B cell (primary cell): ENCODE measurements at regions not wholly inside any gene's neighbourhood (a gene's known extent, or its start where the extent isn't known, plus 50 kb on each side); places are given as distances from the start of the nearest gene placed in this dataset.

ENCODE experiments used
- ATAC-seq: fragments of 200-7000 bp; cut with Tn5 transposase; one replicate; pipeline ENCODE4 v1.10.0; 2021; ENCODE audit warnings: low read depth, mild to moderate bottlenecking, moderate number of reproducible peaks, moderate library complexity
- CTCF ChIA-PET: fragments of 350-600 bp; sonication (Branson Sonifier 250); formaldehyde crosslinking; loops from one replicate; lab custom pipeline; 2021; ENCODE audit warnings: antibody characterized with exemption, inconsistent platforms; lab: Charles Lee
- POLR2A ChIA-PET: fragments of 350-600 bp; sonication (Branson Sonifier 250); formaldehyde crosslinking; loops from one replicate; lab custom pipeline; 2021; ENCODE audit warnings: antibody characterized with exemption; lab: Charles Lee
- DNase-seq: peaks from one replicate; pipeline ENCODE4 v3.0.0; 2013
- H2AFZ ChIP-seq: 2 replicates; pipeline ENCODE4 v1.6.1; 2012; ENCODE audit warnings: mild to moderate bottlenecking, low read depth, low read length; ENCODE audit not compliant: insufficient read depth, poor library complexity, severe bottlenecking
- H3K27ac ChIP-seq, 2 donors: 1 replicate in 1 of 2; 2 replicates in 1 of 2; pipeline ENCODE4 v1.5.1; 2012 to 2013; ENCODE audit warnings: low read length in 2 of 2, mild to moderate bottlenecking in 2 of 2, moderate library complexity in 1 of 2
- H3K27me3 ChIP-seq, 4 experiments: fragments of 200-600 bp in 1 of 4; sonication (generic) in 1 of 4; replicated peaks in 1 of 4; 1 replicate in 2 of 4; 2 replicates in 2 of 4; pipeline versions ENCODE4 v1.6.1 to v1.7.0; 2013 to 2016; ENCODE audit warnings: low read length in 3 of 4, mild to moderate bottlenecking in 2 of 4, mixed read lengths in 1 of 4, moderate library complexity in 1 of 4; ENCODE audit not compliant: insufficient read depth in 4 of 4, control insufficient read depth in 3 of 4; ENCODE audit errors: control extremely low read depth in 1 of 4
- H3K36me3 ChIP-seq, 2 experiments: replicated peaks in 1 of 2; 1 replicate in 1 of 2; 2 replicates in 1 of 2; pipeline versions ENCODE4 v1.6.1 to v1.7.1; 2013; ENCODE audit warnings: low read length in 1 of 2; ENCODE audit not compliant: insufficient read depth in 2 of 2, control insufficient read depth in 1 of 2; ENCODE audit errors: control extremely low read depth in 1 of 2, extremely low read depth in 1 of 2
- H3K4me1 ChIP-seq, 2 donors: fragments of 200-600 bp in 1 of 2; sonication (generic) in 1 of 2; 1 replicate in 1 of 2; 2 replicates in 1 of 2; pipeline versions ENCODE4 v1.5.1 to v1.6.1; 2013 to 2017; ENCODE audit warnings: low read length in 2 of 2; ENCODE audit not compliant: control insufficient read depth in 2 of 2, insufficient read depth in 2 of 2
- H3K4me2 ChIP-seq: replicated peaks from 2 replicates; pipeline ENCODE3; 2012; ENCODE audit warnings: mild to moderate bottlenecking, low read depth, low read length; ENCODE audit not compliant: poor library complexity, severe bottlenecking
- H3K4me3 ChIP-seq, 5 experiments: fragments of 200-600 bp in 1 of 5; sonication (generic) in 1 of 5; 1 replicate in 3 of 5; 2 replicates in 2 of 5; pipeline versions ENCODE4 v1.5.1 to v1.7.0; 2011 to 2016; ENCODE audit warnings: low read length in 4 of 5, mild to moderate bottlenecking in 4 of 5, low read depth in 2 of 5, control low read depth in 1 of 5, moderate library complexity in 1 of 5; ENCODE audit not compliant: insufficient read depth in 1 of 5; ENCODE audit errors: control extremely low read depth in 1 of 5, extremely low read depth in 1 of 5
- H3K79me2 ChIP-seq: fragments of 200-600 bp; sonication (generic); one replicate; pipeline ENCODE4 v1.6.0; 2016; ENCODE audit warnings: low read length; ENCODE audit not compliant: control insufficient read depth, insufficient read depth
- H3K9ac ChIP-seq: fragments of 200-600 bp; sonication (generic); 2 replicates; pipeline ENCODE4 v1.6.1; 2017; ENCODE audit warnings: mild to moderate bottlenecking, low read length, moderate library complexity
- H3K9me3 ChIP-seq, 3 donors: one replicate each; pipeline versions ENCODE4 v1.6.1 to v1.7.1; 2013; ENCODE audit warnings: low read length in 2 of 3; ENCODE audit not compliant: control insufficient read depth in 2 of 3, insufficient read depth in 1 of 3; ENCODE audit errors: control extremely low read depth in 1 of 3
- H4K20me1 ChIP-seq: 2 replicates; pipeline ENCODE4 v1.6.0; 2012; ENCODE audit warnings: mild to moderate bottlenecking, low read length; ENCODE audit not compliant: insufficient read depth, control insufficient read depth, poor library complexity, severe bottlenecking
- H3K27ac Mint-ChIP-seq: one replicate; pipeline ENCODE4 v1.8.0; 2021; ENCODE audit warnings: mixed read lengths
- H3K27me3 Mint-ChIP-seq: one replicate; pipeline ENCODE4 v1.8.0; 2021; ENCODE audit warnings: mixed read lengths
- H3K4me1 Mint-ChIP-seq: one replicate; pipeline ENCODE4 v1.8.0; 2021; ENCODE audit warnings: mixed read lengths
- H3K4me3 Mint-ChIP-seq: one replicate; pipeline ENCODE4 v1.8.0; 2021; ENCODE audit warnings: mixed read lengths
- H3K9me3 Mint-ChIP-seq: one replicate; pipeline ENCODE4 v1.8.0; 2022; ENCODE audit warnings: mixed read lengths; ENCODE audit not compliant: insufficient read depth
- CTCF ChIP-seq: fragments of 200-600 bp; IDR thresholded peaks from one replicate; pipeline ENCODE4 v1.8.0; 2022; ENCODE audit warnings: antibody characterized with exemption, mild to moderate bottlenecking
- EZH2 ChIP-seq: IDR thresholded peaks from 2 replicates; pipeline ENCODE4 v1.6.1; 2012; ENCODE audit warnings: borderline replicate concordance, low read depth, mild to moderate bottlenecking, moderate library complexity, low read length; ENCODE audit not compliant: insufficient read depth, poor library complexity, severe bottlenecking
- WGBS: methylation state at CpG from one replicate; pipeline ENCODE4 v1.1.5; 2013; ENCODE audit warnings: missing lambda C conversion rate; ENCODE audit not compliant: insufficient coverage; 5-methylcytosine and 5-hydroxymethylcytosine counted together
- intact Hi-C: fragments of 100-400 bp; cut with micrococcal nuclease; formaldehyde crosslinking; loops from one replicate; pipeline ENCODE4 v1.10.0; 2022

GRCh38 chr4:31068257-31069075 lies 348.3 kb downstream of the PCDH7 start:
- no peak for TF ChIP-seq CTCF
- TF ChIP-seq EZH2, result no peak
- Mint-ChIP-seq H3K9me3 (no peaks in the 10 kb centered on the region), H3K27me3 (no peaks in the 10 kb centered on the region), H3K4me3 (no peak overlapping the region), H3K27ac (no peak overlapping the region), H3K4me1 (no peaks in the 10 kb centered on the region)
- Histone ChIP-seq H3K9ac (no peak overlapping the region), H2AFZ (no peak overlapping the region), H3K27me3 (no peaks in the 10 kb centered on the region), H3K4me3 (no peak overlapping the region), H3K9me3 (no peaks in the 10 kb centered on the region), H3K4me1 (no peaks in the 10 kb centered on the region), H3K4me2 (no peak overlapping the region), H3K36me3 (no peaks in the 10 kb centered on the region), H4K20me1 (no peaks in the 10 kb centered on the region), H3K79me2 (no peaks in the 10 kb centered on the region), H3K27ac (no peak overlapping the region)
- 78% methylated on average over 1 of the region's 11 CpGs for WGBS
- intact Hi-C loops, result no loop called here
- ATAC-seq, result no peak
- DNase-seq, result no peak
- ChIA-PET POLR2A (no interaction called here), CTCF (no interaction called here)

GRCh38 chr4:31069151-31069550 lies 349.0 kb downstream of the PCDH7 start:
- Histone ChIP-seq H3K9me3 (no peaks in the 10 kb centered on the region), H3K27ac (no peak overlapping the region), H3K79me2 (no peaks in the 10 kb centered on the region), H2AFZ (no peak overlapping the region), H3K36me3 (no peaks in the 10 kb centered on the region), H4K20me1 (no peaks in the 10 kb centered on the region), H3K4me2 (no peak overlapping the region), H3K9ac (no peak overlapping the region), H3K27me3 (no peaks in the 10 kb centered on the region), H3K4me1 (no peaks in the 10 kb centered on the region), H3K4me3 (no peak overlapping the region)
- no peaks in the 10 kb centered on the region for H3K4me1 Mint-ChIP-seq
- DNase-seq (no peak), ATAC-seq (no peak)
- no peaks in the 10 kb centered on the region for H3K27me3 Mint-ChIP-seq
- WGBS, result no CpG with 5 or more reads among the region's 1 CpG
- H3K27ac Mint-ChIP-seq, result no peak overlapping the region
- H3K9me3 Mint-ChIP-seq, result no peaks in the 10 kb centered on the region
- no peak overlapping the region for H3K4me3 Mint-ChIP-seq
- intact Hi-C loops, result no loop called here
- TF ChIP-seq CTCF (no peak), EZH2 (no peak)
- ChIA-PET CTCF (no interaction called here), POLR2A (no interaction called here)
